Embryonic facial prominence (tissue), 1 donor: ENCODE measurements at regions not wholly inside any gene's neighbourhood (a gene's known extent, or its start where the extent isn't known, plus 50 kb on each side); places are given as distances from the start of the nearest gene placed in this dataset.

Experiments
- DNase-seq: peaks from one replicate; pipeline ENCODE4 v3.0.0-alpha.2; 2016; ENCODE audit errors: extremely low spot score

GRCh38 chr3:181859518-181859917 is 147.8 kb downstream of the SOX2 start:
- no peak for DNase-seq

GRCh38 chr3:181860235-181860634 is 148.5 kb downstream of the SOX2 start:
- no peak for DNase-seq

- no peak for DNase-seq
Observed at GRCh38 chr3:181862502-181862901, 150.8 kb downstream of the SOX2 start.

GRCh38 chr3:181868576-181869082 is 156.9 kb downstream of the SOX2 start:
- no peak for DNase-seq

- DNase-seq: no peak
Observed at GRCh38 chr3:181872887-181873286, 161.2 kb downstream of the SOX2 start.

GRCh38 chr3:181879926-181880325 is 168.2 kb downstream of the SOX2 start:
- DNase-seq: no peak

- no peak for DNase-seq
Observed at GRCh38 chr3:181880331-181880730, 168.6 kb downstream of the SOX2 start.

- no peak for DNase-seq
Observed at GRCh38 chr3:181881749-181882148, 170.0 kb downstream of the SOX2 start.

GRCh38 chr3:181885868-181886630 is 174.3 kb downstream of the SOX2 start:
- DNase-seq: no peak

GRCh38 chr3:181886676-181887075 is 175.0 kb downstream of the SOX2 start:
- no peak for DNase-seq

- DNase-seq: no peak
Observed at GRCh38 chr3:181887685-181888084, 176.0 kb downstream of the SOX2 start.

- no peak for DNase-seq
Observed at GRCh38 chr3:181888234-181888633, 176.5 kb downstream of the SOX2 start.

GRCh38 chr3:181892848-181893247 is 181.1 kb downstream of the SOX2 start:
- DNase-seq: no peak

- DNase-seq: no peak
Observed at GRCh38 chr3:181896605-181897004, 184.9 kb downstream of the SOX2 start.

GRCh38 chr3:181899702-181900101 is 188.0 kb downstream of the SOX2 start:
- no peak for DNase-seq

GRCh38 chr3:181901626-181902025 is 189.9 kb downstream of the SOX2 start:
- DNase-seq: no peak

- no peak for DNase-seq
Observed at GRCh38 chr3:181906338-181906737, 194.6 kb downstream of the SOX2 start.

- no peak for DNase-seq
Observed at GRCh38 chr3:181909241-181909640, 197.5 kb downstream of the SOX2 start.

GRCh38 chr3:181912384-181912783 is 200.7 kb downstream of the SOX2 start:
- no peak for DNase-seq

GRCh38 chr3:181913254-181913653 is 201.5 kb downstream of the SOX2 start:
- DNase-seq: no peak

GRCh38 chr3:181915551-181915950 is 203.8 kb downstream of the SOX2 start:
- no peak for DNase-seq

GRCh38 chr3:181916013-181916412 is 204.3 kb downstream of the SOX2 start:
- DNase-seq: no peak

- no peak for DNase-seq
Observed at GRCh38 chr3:181917027-181917426, 205.3 kb downstream of the SOX2 start.

- DNase-seq: no peak
Observed at GRCh38 chr3:181919375-181919774, 207.7 kb downstream of the SOX2 start.
